K562 (cell line): ENCODE measurements at regions not wholly inside any gene's neighbourhood (a gene's known extent, or its start where the extent isn't known, plus 50 kb on each side); places are given as distances from the start of the nearest gene placed in this dataset.

Experiments
- ATAC-seq: fragments of 200-7000 bp; cut with Tn5 transposase; 3 replicates; pipeline ENCODE4 v1.9.1; 2020; ENCODE audit warnings: moderate library complexity
- BruUV-seq: library from RNA; stranded (reverse); fragments of 400-500 nt; replicated peaks from 2 replicates; lab custom pipeline; 2021; lab: Mats Ljungman, UMichigan
- CTCF ChIA-PET: fragments of 300-600 bp; formaldehyde crosslinking; extraction: SDS; loops from one replicate; lab custom pipeline; 2021; ENCODE audit warnings: low intra/inter-chr PET ratio; lab: Yijun Ruan, JAX
- POLR2A ChIA-PET: fragments of 300-600, 350-650 bp; sonication (Branson Sonifier 250); formaldehyde crosslinking; extraction: SDS; loops from one replicate; lab custom pipeline; 2021; ENCODE audit warnings: antibody characterized with exemption, inconsistent platforms; lab: Yijun Ruan, JAX
- DNase-seq, 4 experiments: peaks; one replicate each; pipeline versions ENCODE4 v3.0.0 to v3.0.0-alpha.2; 2011 to 2018; ENCODE audit warnings: low spot score in 3 of 4, mixed read lengths in 3 of 4; ENCODE audit errors: extremely low read depth in 1 of 4
- FAIRE-seq: peaks from 2 replicates; lab custom pipeline; 2011; peaks lifted over from hg19 to GRCh38; lab: Jason Lieb, UNC
- H2AFZ ChIP-seq: 2 replicates; pipeline ENCODE4 v1.6.0; 2011; ENCODE audit warnings: low read depth, low read length, control low read depth, inconsistent platforms
- H3K27ac ChIP-seq: fragments of 200-600 bp; 3 replicates; pipeline ENCODE4 v1.8.0; 2011; ENCODE audit warnings: low read depth, mild to moderate bottlenecking, control low read depth, inconsistent platforms, low read length, moderate library complexity, mixed read lengths; ENCODE audit errors: extremely low read depth
- H3K27me3 ChIP-seq, 2 experiments: fragments of 300-600 bp in 1 of 2; 2 replicates in 1 of 2; 3 replicates in 1 of 2; pipeline versions ENCODE4 v1.6.0 to v1.8.0; 2011; ENCODE audit warnings: inconsistent platforms in 2 of 2, low read length in 2 of 2, mild to moderate bottlenecking in 1 of 2, mixed read lengths in 1 of 2, moderate library complexity in 1 of 2; ENCODE audit not compliant: control insufficient read depth in 2 of 2, insufficient read depth in 2 of 2
- H3K36me3 ChIP-seq: fragments of 300-600 bp; 3 replicates; pipeline ENCODE4 v1.8.0; 2011; ENCODE audit warnings: mild to moderate bottlenecking, low read length, inconsistent platforms; ENCODE audit not compliant: control insufficient read depth, insufficient read depth
- H3K4me1 ChIP-seq, 2 experiments: fragments of 200-600 bp in 1 of 2; replicated peaks in 1 of 2; 2 replicates in 1 of 2; 3 replicates in 1 of 2; pipeline versions ENCODE4 v1.5.1 to v1.8.0; 2011; ENCODE audit warnings: inconsistent platforms in 2 of 2, low read length in 2 of 2, mild to moderate bottlenecking in 1 of 2, mixed read lengths in 1 of 2, moderate library complexity in 1 of 2; ENCODE audit not compliant: control insufficient read depth in 2 of 2, insufficient read depth in 2 of 2
- H3K4me2 ChIP-seq: 2 replicates; pipeline ENCODE4 v1.6.1; 2011; ENCODE audit warnings: low read length, control low read depth, inconsistent platforms, mixed read lengths; ENCODE audit not compliant: insufficient read depth
- H3K4me3 ChIP-seq: fragments of 200-600 bp; sonication (generic), shearing (Covaris generic); 2 replicates; pipeline ENCODE4 v1.5.1; 2016; ENCODE audit warnings: control low read depth, inconsistent platforms
- H3K79me2 ChIP-seq: fragments of 200-600 bp; 3 replicates; pipeline ENCODE4 v1.8.0; 2011; ENCODE audit warnings: low read length, inconsistent platforms; ENCODE audit not compliant: control insufficient read depth, insufficient read depth
- H3K9ac ChIP-seq, 2 experiments: 2 replicates each; pipeline versions ENCODE4 v1.6.0 to v1.6.1; 2011; ENCODE audit warnings: low read depth in 2 of 2, low read length in 2 of 2, control low read depth in 1 of 2, inconsistent platforms in 1 of 2, mild to moderate bottlenecking in 1 of 2, mixed read lengths in 1 of 2; ENCODE audit not compliant: insufficient read depth in 1 of 2
- H3K9me1 ChIP-seq: one replicate; pipeline ENCODE4 v1.6.0; 2011; ENCODE audit warnings: inconsistent platforms, mild to moderate bottlenecking, low read length, moderate library complexity; ENCODE audit not compliant: control insufficient read depth, insufficient read depth
- H3K9me3 ChIP-seq: replicated peaks from 2 replicates; pipeline ENCODE4 v1.5.1; 2011; ENCODE audit warnings: low read depth, low read length, inconsistent platforms; ENCODE audit not compliant: control insufficient read depth, insufficient read depth
- H4K20me1 ChIP-seq: replicated peaks from 2 replicates; pipeline ENCODE4 v1.6.1; 2011; ENCODE audit warnings: low read length, inconsistent platforms, mixed read lengths; ENCODE audit not compliant: control insufficient read depth, insufficient read depth
- JUND ChIP-seq, 2 experiments: IDR thresholded peaks; 2 replicates in 1 of 2; 3 replicates in 1 of 2; pipeline ENCODE4 v1.6.1; 2011; ENCODE audit warnings: borderline replicate concordance in 2 of 2, low read depth in 2 of 2, low read length in 2 of 2, improper control_type of control experiment in 1 of 2, missing biosample characterization in 1 of 2, missing genetic modification characterization in 1 of 2, missing genetic modification reagents in 1 of 2
- MYNN ChIP-seq, 2 experiments: sonication (generic); formaldehyde crosslinking in 1 of 2; IDR thresholded peaks; 2 replicates each; pipeline versions ENCODE4 v1.5.0 to v1.6.1; 2016 to 2020; ENCODE audit warnings: antibody characterized with exemption in 1 of 2, missing genetic modification reagents in 1 of 2
- NEUROD1 ChIP-seq: fragments of 150-350 bp; IDR thresholded peaks from 2 replicates; pipeline ENCODE4 v1.6.1; 2014; ENCODE audit warnings: borderline replicate concordance, low read length, low read depth; ENCODE audit not compliant: partially characterized antibody
- PHF20 ChIP-seq: fragments of 450-650 bp; IDR thresholded peaks from 2 replicates; pipeline ENCODE4 v1.6.1; 2018; ENCODE audit not compliant: partially characterized antibody
- PTTG1 ChIP-seq: fragments of 450-650 bp; IDR thresholded peaks from 2 replicates; pipeline ENCODE4 v1.6.1; 2016; ENCODE audit warnings: low read depth, mild to moderate bottlenecking, missing genetic modification characterization, missing compliant biosample characterization
- RCOR1 ChIP-seq, 2 experiments: IDR thresholded peaks; 2 replicates each; pipeline ENCODE4 v1.6.1; 2012; ENCODE audit warnings: low read depth in 2 of 2, low read length in 2 of 2, borderline replicate concordance in 1 of 2, improper control_type of control experiment in 1 of 2
- SETDB1 ChIP-seq: IDR thresholded peaks from one replicate; pipeline ENCODE4 v1.6.1; 2012; ENCODE audit warnings: low read length, control low read depth, inconsistent platforms
- ZFPM2 ChIP-seq: fragments of 250-450 bp; sonication (Bioruptor Pico); IDR thresholded peaks from 2 replicates; pipeline ENCODE4 v1.5.1; 2022; ENCODE audit warnings: mild to moderate bottlenecking
- ZNF408 ChIP-seq: fragments of 250-450 bp; sonication (Bioruptor Pico); IDR thresholded peaks from 2 replicates; pipeline ENCODE4 v1.4.0; 2020; ENCODE audit warnings: low read depth, mild to moderate bottlenecking, moderate library complexity
- WGBS: fragments of 100-300 bp; shearing (Covaris generic); methylation state at CpG from one replicate; pipeline ENCODE4 v1.1.6; 2016; ENCODE audit warnings: low coverage, mixed read lengths; ENCODE audit not compliant: insufficient coverage; ENCODE audit errors: missing lambda C conversion rate; 5-methylcytosine and 5-hydroxymethylcytosine counted together
- in situ Hi-C: fragments of 300-500 bp; cut with MboI; formaldehyde crosslinking; loops from 4 replicates; pipeline ENCODE4 v1.15.0; 2018; ENCODE audit warnings: inconsistent platforms, mixed read lengths
- intact Hi-C: fragments of 100-400 bp; cut with micrococcal nuclease; formaldehyde crosslinking; loops from 2 replicates; pipeline ENCODE4 v1.14.2; 2022
- TF ChIP-seq, protein P1 (sequence below): sonication (generic); formaldehyde crosslinking; IDR thresholded peaks from 2 replicates; pipeline ENCODE4 v1.8.1; 2023; ENCODE audit warnings: mild to moderate bottlenecking, missing genetic modification reagents, moderate library complexity
- TF ChIP-seq, protein P2 (sequence below), 3 experiments: fragments of 200-800 bp in 1 of 3; fragments of 250-450 bp in 1 of 3; fragments of 450-650 bp in 1 of 3; sonication (Bioruptor Pico) in 1 of 3; sonication (Bioruptor generic) in 1 of 3; formaldehyde crosslinking in 1 of 3; IDR thresholded peaks; 2 replicates each; pipeline versions ENCODE4 v1.6.1 to v1.8.0; 2016 to 2022; ENCODE audit warnings: mild to moderate bottlenecking in 2 of 3, missing genetic modification characterization in 2 of 3, missing compliant biosample characterization in 1 of 3, moderate library complexity in 1 of 3
- TF ChIP-seq, protein P3 (sequence below): conservative IDR thresholded peaks from 2 replicates; pipeline ENCODE4 v1.6.1; 2011; ENCODE audit warnings: low read depth, mild to moderate bottlenecking, low read length; ENCODE audit not compliant: control insufficient read depth

DNA sequence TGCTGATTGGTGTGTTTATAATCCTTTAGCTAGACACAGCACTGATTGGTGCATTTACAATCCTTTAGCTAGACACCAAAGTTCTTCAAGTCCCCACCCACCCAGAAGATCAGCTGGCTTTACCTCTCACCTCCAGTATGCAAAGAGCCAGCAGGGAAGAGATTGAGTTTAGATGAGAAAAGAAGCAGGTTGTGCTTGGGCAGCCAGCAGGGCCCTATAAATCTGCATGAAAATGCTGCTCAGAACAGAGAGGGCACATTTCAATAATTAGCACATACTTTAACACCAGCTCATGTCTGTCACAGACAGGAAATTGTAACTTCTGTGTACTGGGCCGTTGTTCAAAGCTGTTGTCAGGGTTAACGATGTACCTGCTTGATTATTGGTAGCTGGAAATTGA lies 1204.3 kb downstream of the UQCRFS1 start:
- Histone ChIP-seq H3K36me3 (no peaks in the 10 kb centered on the region), H3K79me2 (no peaks in the 10 kb centered on the region), H3K27ac (no peak overlapping the region), H3K9ac (no peak overlapping the region), H3K4me3 (no peak overlapping the region), H3K9me3 (no peaks in the 10 kb centered on the region), H3K4me2 (no peak overlapping the region), H3K4me1 (no peaks in the 10 kb centered on the region), H4K20me1 (no peaks in the 10 kb centered on the region), H2AFZ (no peak overlapping the region), H3K9me1 (no peaks in the 10 kb centered on the region), H3K27me3 (no peaks in the 10 kb centered on the region)
- in situ Hi-C loops: no loop called here
- no peak for DNase-seq
- CTCF ChIA-PET: no interaction called here
- ATAC-seq: no peak
- intact Hi-C loops: no loop called here
- TF ChIP-seq, protein P1, sequence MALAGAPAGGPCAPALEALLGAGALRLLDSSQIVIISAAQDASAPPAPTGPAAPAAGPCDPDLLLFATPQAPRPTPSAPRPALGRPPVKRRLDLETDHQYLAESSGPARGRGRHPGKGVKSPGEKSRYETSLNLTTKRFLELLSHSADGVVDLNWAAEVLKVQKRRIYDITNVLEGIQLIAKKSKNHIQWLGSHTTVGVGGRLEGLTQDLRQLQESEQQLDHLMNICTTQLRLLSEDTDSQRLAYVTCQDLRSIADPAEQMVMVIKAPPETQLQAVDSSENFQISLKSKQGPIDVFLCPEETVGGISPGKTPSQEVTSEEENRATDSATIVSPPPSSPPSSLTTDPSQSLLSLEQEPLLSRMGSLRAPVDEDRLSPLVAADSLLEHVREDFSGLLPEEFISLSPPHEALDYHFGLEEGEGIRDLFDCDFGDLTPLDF (CRISPR knock-in tag): no peak
- TF ChIP-seq SETDB1 (no peak), RCOR1 (IDR thresholded peaks at IDR 0.05; ENCODE audit: borderline replicate concordance in 1 of 2, low read depth in 2 of 2, low read length in 2 of 2) (no peak), NEUROD1 (no peak), MYNN (IDR thresholded peaks at IDR 0.05) (no peak), MYNN (CRISPR knock-in tag; IDR thresholded peaks at IDR 0.05) (no peak), ZNF408 (CRISPR knock-in tag) (no peak), JUND (IDR thresholded peaks at IDR 0.05; ENCODE audit: borderline replicate concordance, low read depth, low read length) (no peak), JUND (tag; IDR thresholded peaks at IDR 0.05; ENCODE audit: borderline replicate concordance, low read depth, low read length) (no peak), PHF20 (no peak), PTTG1 (tag) (no peak), ZFPM2 (CRISPR knock-in tag) (no peak)
- TF ChIP-seq, protein P2, sequence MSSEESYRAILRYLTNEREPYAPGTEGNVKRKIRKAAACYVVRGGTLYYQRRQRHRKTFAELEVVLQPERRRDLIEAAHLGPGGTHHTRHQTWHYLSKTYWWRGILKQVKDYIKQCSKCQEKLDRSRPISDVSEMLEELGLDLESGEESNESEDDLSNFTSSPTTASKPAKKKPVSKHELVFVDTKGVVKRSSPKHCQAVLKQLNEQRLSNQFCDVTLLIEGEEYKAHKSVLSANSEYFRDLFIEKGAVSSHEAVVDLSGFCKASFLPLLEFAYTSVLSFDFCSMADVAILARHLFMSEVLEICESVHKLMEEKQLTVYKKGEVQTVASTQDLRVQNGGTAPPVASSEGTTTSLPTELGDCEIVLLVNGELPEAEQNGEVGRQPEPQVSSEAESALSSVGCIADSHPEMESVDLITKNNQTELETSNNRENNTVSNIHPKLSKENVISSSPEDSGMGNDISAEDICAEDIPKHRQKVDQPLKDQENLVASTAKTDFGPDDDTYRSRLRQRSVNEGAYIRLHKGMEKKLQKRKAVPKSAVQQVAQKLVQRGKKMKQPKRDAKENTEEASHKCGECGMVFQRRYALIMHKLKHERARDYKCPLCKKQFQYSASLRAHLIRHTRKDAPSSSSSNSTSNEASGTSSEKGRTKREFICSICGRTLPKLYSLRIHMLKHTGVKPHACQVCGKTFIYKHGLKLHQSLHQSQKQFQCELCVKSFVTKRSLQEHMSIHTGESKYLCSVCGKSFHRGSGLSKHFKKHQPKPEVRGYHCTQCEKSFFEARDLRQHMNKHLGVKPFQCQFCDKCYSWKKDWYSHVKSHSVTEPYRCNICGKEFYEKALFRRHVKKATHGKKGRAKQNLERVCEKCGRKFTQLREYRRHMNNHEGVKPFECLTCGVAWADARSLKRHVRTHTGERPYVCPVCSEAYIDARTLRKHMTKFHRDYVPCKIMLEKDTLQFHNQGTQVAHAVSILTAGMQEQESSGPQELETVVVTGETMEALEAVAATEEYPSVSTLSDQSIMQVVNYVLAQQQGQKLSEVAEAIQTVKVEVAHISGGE (CRISPR knock-in tag; IDR thresholded peaks at IDR 0.05): no peak
- TF ChIP-seq, protein P3, sequence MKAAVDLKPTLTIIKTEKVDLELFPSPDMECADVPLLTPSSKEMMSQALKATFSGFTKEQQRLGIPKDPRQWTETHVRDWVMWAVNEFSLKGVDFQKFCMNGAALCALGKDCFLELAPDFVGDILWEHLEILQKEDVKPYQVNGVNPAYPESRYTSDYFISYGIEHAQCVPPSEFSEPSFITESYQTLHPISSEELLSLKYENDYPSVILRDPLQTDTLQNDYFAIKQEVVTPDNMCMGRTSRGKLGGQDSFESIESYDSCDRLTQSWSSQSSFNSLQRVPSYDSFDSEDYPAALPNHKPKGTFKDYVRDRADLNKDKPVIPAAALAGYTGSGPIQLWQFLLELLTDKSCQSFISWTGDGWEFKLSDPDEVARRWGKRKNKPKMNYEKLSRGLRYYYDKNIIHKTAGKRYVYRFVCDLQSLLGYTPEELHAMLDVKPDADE: no peak
- WGBS: 3% methylated on average over 2 of the region's 2 CpGs
- FAIRE-seq: no peak
- no TSS peak for BruUV-seq
- POLR2A ChIA-PET: no interaction called here
